H1 (cell line): ENCODE measurements at regions not wholly inside any gene's neighbourhood (a gene's known extent, or its start where the extent isn't known, plus 50 kb on each side); places are given as distances from the start of the nearest gene placed in this dataset.

ENCODE experiments used
- CTCF ChIA-PET: fragments of 300-600 bp; sonication (Branson Sonifier 250); formaldehyde crosslinking; loops from one replicate; lab custom pipeline; 2021; ENCODE audit not compliant: partially characterized antibody; lab: Charles Lee
- POLR2A ChIA-PET: fragments of 300-600 bp; sonication (Branson Sonifier 250); formaldehyde crosslinking; loops from one replicate; lab custom pipeline; 2021; ENCODE audit warnings: inconsistent platforms; ENCODE audit not compliant: partially characterized antibody; lab: Charles Lee
- DNase-seq, 2 experiments: peaks; one replicate each; pipeline versions ENCODE4 v3.0.0 to v3.0.0-alpha.2; 2010 to 2022; ENCODE audit warnings: low spot score in 2 of 2, low read depth in 1 of 2, mixed read lengths in 1 of 2
- FAIRE-seq: peaks from 2 replicates; lab custom pipeline; 2011; peaks lifted over from hg19 to GRCh38; lab: Jason Lieb, UNC
- H2AFZ ChIP-seq: 2 replicates; pipeline ENCODE4 v1.8.1; 2012; ENCODE audit warnings: low read length, inconsistent platforms
- H2AK5ac ChIP-seq: 2 replicates; pipeline ENCODE4 v1.6.1; 2013; ENCODE audit warnings: low read depth, low read length
- H2BK120ac ChIP-seq: replicated peaks from 2 replicates; pipeline ENCODE3; 2013; ENCODE audit warnings: low read depth, low read length, inconsistent platforms
- H2BK12ac ChIP-seq: 2 replicates; pipeline ENCODE4 v1.6.1; 2013; ENCODE audit warnings: low read depth, low read length
- H2BK15ac ChIP-seq: 2 replicates; pipeline ENCODE4 v1.6.1; 2013; ENCODE audit warnings: low read length
- H2BK20ac ChIP-seq: 2 replicates; pipeline ENCODE4 v1.6.1; 2013; ENCODE audit warnings: low read length
- H2BK5ac ChIP-seq: 2 replicates; pipeline ENCODE4 v1.6.1; 2013; ENCODE audit warnings: low read depth, low read length
- H3K14ac ChIP-seq: 2 replicates; pipeline ENCODE4 v1.6.1; 2013; ENCODE audit warnings: inconsistent platforms; ENCODE audit not compliant: insufficient read length
- H3K18ac ChIP-seq: 2 replicates; pipeline ENCODE4 v1.6.1; 2013; ENCODE audit warnings: low read length; ENCODE audit errors: extremely low read depth
- H3K23ac ChIP-seq: 2 replicates; pipeline ENCODE4 v1.6.1; 2013; ENCODE audit warnings: inconsistent platforms; ENCODE audit not compliant: insufficient read length
- H3K23me2 ChIP-seq: 2 replicates; pipeline ENCODE4 v1.6.1; 2013; ENCODE audit warnings: low read depth, low read length
- H3K27ac ChIP-seq: 2 replicates; pipeline ENCODE4 v1.6.1; 2011; ENCODE audit warnings: low read depth, low read length, inconsistent platforms
- H3K27me3 ChIP-seq, 4 experiments: replicated peaks in 1 of 4; 1 replicate in 1 of 4; 2 replicates in 3 of 4; pipeline versions ENCODE4 v1.6.1 to v1.8.1; 2011 to 2013; ENCODE audit warnings: low read length in 3 of 4, mild to moderate bottlenecking in 3 of 4, inconsistent platforms in 2 of 4, mixed read lengths in 2 of 4, moderate library complexity in 1 of 4; ENCODE audit not compliant: control insufficient read depth in 3 of 4, insufficient read depth in 3 of 4; ENCODE audit errors: extremely low read depth in 1 of 4
- H3K36me3 ChIP-seq, 4 experiments: 2 replicates each; pipeline versions ENCODE4 v1.6.1 to v1.8.1; 2011 to 2013; ENCODE audit warnings: mild to moderate bottlenecking in 4 of 4, low read length in 3 of 4, moderate library complexity in 2 of 4, control low read depth in 1 of 4, inconsistent platforms in 1 of 4; ENCODE audit not compliant: insufficient read depth in 4 of 4, control insufficient read depth in 2 of 4
- H3K4ac ChIP-seq: replicated peaks from 2 replicates; pipeline ENCODE3; 2013; ENCODE audit warnings: low read length, low read depth, mixed read lengths, inconsistent platforms; ENCODE audit not compliant: insufficient read length
- H3K4me1 ChIP-seq, 4 experiments: replicated peaks in 1 of 4; 1 replicate in 1 of 4; 2 replicates in 3 of 4; pipeline versions ENCODE4 v1.6.1 to v1.8.1; 2011 to 2013; ENCODE audit warnings: low read length in 3 of 4, inconsistent platforms in 2 of 4, mixed read lengths in 1 of 4; ENCODE audit not compliant: insufficient read depth in 4 of 4, control insufficient read depth in 3 of 4
- H3K4me2 ChIP-seq, 2 experiments: 2 replicates each; pipeline versions ENCODE4 v1.6.1 to v1.8.1; 2011 to 2013; ENCODE audit warnings: low read depth in 2 of 2, low read length in 2 of 2, control low read depth in 1 of 2, inconsistent platforms in 1 of 2, mild to moderate bottlenecking in 1 of 2; ENCODE audit not compliant: insufficient read depth in 1 of 2
- H3K4me3 ChIP-seq, 4 experiments: fragments of 200-600, 300-600 bp in 1 of 4; sonication (generic), shearing (Covaris generic), sonication (Bioruptor Twin) in 1 of 4; 2 replicates each; pipeline versions ENCODE4 v1.5.1 to v1.8.1; 2011 to 2016; ENCODE audit warnings: low read length in 4 of 4, low read depth in 3 of 4, control low read depth in 2 of 4, inconsistent platforms in 2 of 4, mild to moderate bottlenecking in 2 of 4, mixed read lengths in 1 of 4, moderate library complexity in 1 of 4; ENCODE audit not compliant: insufficient read depth in 2 of 4; ENCODE audit errors: extremely low read depth in 1 of 4
- H3K56ac ChIP-seq: replicated peaks from 2 replicates; pipeline ENCODE3; 2013; ENCODE audit warnings: low read depth, mild to moderate bottlenecking, mixed read lengths, low read length, inconsistent platforms; ENCODE audit not compliant: insufficient read length
- H3K79me1 ChIP-seq: 2 replicates; pipeline ENCODE4 v1.6.1; 2013; ENCODE audit warnings: low read depth, low read length, control low read depth
- H3K79me2 ChIP-seq, 2 experiments: 2 replicates each; pipeline versions ENCODE4 v1.6.1 to v1.8.1; 2012 to 2013; ENCODE audit warnings: low read length in 2 of 2, mild to moderate bottlenecking in 2 of 2, inconsistent platforms in 1 of 2; ENCODE audit not compliant: insufficient read depth in 2 of 2, control insufficient read depth in 1 of 2
- H3K9ac ChIP-seq, 4 experiments: replicated peaks in 1 of 4; 1 replicate in 1 of 4; 2 replicates in 3 of 4; pipeline versions ENCODE4 v1.6.1 to v1.8.1; 2011 to 2013; ENCODE audit warnings: low read depth in 3 of 4, low read length in 3 of 4, control low read depth in 2 of 4, mild to moderate bottlenecking in 2 of 4, moderate library complexity in 2 of 4, inconsistent platforms in 1 of 4; ENCODE audit errors: extremely low read depth in 1 of 4
- H3K9me3 ChIP-seq, 2 experiments: 2 replicates each; pipeline versions ENCODE4 v1.6.1 to v1.8.1; 2012 to 2013; ENCODE audit warnings: mild to moderate bottlenecking in 2 of 2, moderate library complexity in 2 of 2, control low read depth in 1 of 2, inconsistent platforms in 1 of 2, low read depth in 1 of 2, low read length in 1 of 2, mixed read lengths in 1 of 2; ENCODE audit not compliant: insufficient read depth in 2 of 2
- H4K20me1 ChIP-seq, 2 experiments: replicated peaks in 1 of 2; 2 replicates each; pipeline versions ENCODE3 to v1.8.1; 2011 to 2013; ENCODE audit warnings: inconsistent platforms in 2 of 2, low read length in 2 of 2, mild to moderate bottlenecking in 1 of 2; ENCODE audit not compliant: insufficient read depth in 2 of 2, control insufficient read depth in 1 of 2
- H4K5ac ChIP-seq: 2 replicates; pipeline ENCODE4 v1.6.1; 2013; ENCODE audit warnings: low read length, low read depth, mixed read lengths, inconsistent platforms; ENCODE audit not compliant: insufficient read length
- H4K8ac ChIP-seq: 2 replicates; pipeline ENCODE4 v1.8.0; 2013; ENCODE audit warnings: mild to moderate bottlenecking, moderate library complexity, low read length, inconsistent platforms; ENCODE audit not compliant: insufficient read depth; ENCODE audit errors: extremely low read depth
- H4K91ac ChIP-seq: replicated peaks from 2 replicates; pipeline ENCODE3; 2013; ENCODE audit warnings: low read length, mixed read lengths, inconsistent platforms; ENCODE audit not compliant: insufficient read length
- ATF3 ChIP-seq: IDR thresholded peaks from 2 replicates; pipeline ENCODE4 v1.6.1; 2011; ENCODE audit warnings: low read depth, mild to moderate bottlenecking, low read length; ENCODE audit not compliant: insufficient read depth
- CEBPB ChIP-seq: IDR thresholded peaks from 2 replicates; pipeline ENCODE4 v1.6.1; 2012; ENCODE audit warnings: low read depth, low read length
- CHD1 ChIP-seq: IDR thresholded peaks from 2 replicates; pipeline ENCODE4 v1.6.1; 2012; ENCODE audit warnings: low read depth, low read length, improper control_type of control experiment
- GTF2F1 ChIP-seq: IDR thresholded peaks from 2 replicates; pipeline ENCODE4 v1.6.1; 2012; ENCODE audit warnings: low read depth, low read length, improper control_type of control experiment, borderline replicate concordance
- SP2 ChIP-seq: IDR thresholded peaks from 2 replicates; pipeline ENCODE4 v1.6.1; 2012; ENCODE audit warnings: mild to moderate bottlenecking, low read length, inconsistent platforms
- SP4 ChIP-seq: IDR thresholded peaks from 2 replicates; pipeline ENCODE4 v1.6.1; 2012; ENCODE audit warnings: low read length, inconsistent platforms
- TAF7 ChIP-seq: optimal IDR thresholded peaks from 2 replicates; pipeline ENCODE3; 2011; ENCODE audit warnings: low read depth, mild to moderate bottlenecking, inconsistent platforms, low read length, moderate library complexity, borderline replicate concordance
- WGBS, 2 experiments: shearing (Covaris generic) in 1 of 2; methylation state at CpG; one replicate each; pipeline versions ENCODE4 v1.1.6 to v1.1.7; 2013 to 2015; ENCODE audit warnings: low lambda C conversion rate in 2 of 2, mixed read lengths in 2 of 2, inconsistent platforms in 1 of 2, low coverage in 1 of 2, missing lambda C conversion rate in 1 of 2; ENCODE audit not compliant: insufficient replicate concordance in 2 of 2, insufficient coverage in 1 of 2, insufficient read length in 1 of 2; ENCODE audit errors: extremely low coverage in 1 of 2, missing lambda C conversion rate in 1 of 2; 5-methylcytosine and 5-hydroxymethylcytosine counted together

GRCh38 chrX:39802908-39803307 lies 294.9 kb downstream of the BCOR start:
- H3K23me2 ChIP-seq: no peaks in the 10 kb centered on the region
- no peak overlapping the region; a peak in 1 of 4 replicates for H3K4me2 ChIP-seq
- H3K9me3 ChIP-seq: no peaks in the 10 kb centered on the region
- no peak overlapping the region for H3K27ac ChIP-seq
- H2BK15ac ChIP-seq: no peak overlapping the region
- H2BK5ac ChIP-seq: no peak overlapping the region
- no peaks in the 10 kb centered on the region for H3K27me3 ChIP-seq
- no peak overlapping the region for H2AK5ac ChIP-seq
- H2BK120ac ChIP-seq: no peak overlapping the region
- DNase-seq (no peak), FAIRE-seq (no peak)
- H2BK20ac ChIP-seq: no peak overlapping the region
- no peak overlapping the region for H3K56ac ChIP-seq
- H3K9ac ChIP-seq: no peak overlapping the region
- WGBS, 2 experiments: 71% methylated on average over 10 of the region's 10 CpGs; no CpG with 5 or more reads in 1 of the 2 experiments
- no peaks in the 10 kb centered on the region for H3K79me1 ChIP-seq
- no peak overlapping the region for H3K14ac ChIP-seq
- CTCF ChIA-PET: interaction anchor here (1.5 kb wide), 1 partner anchor 325 kb away, joined by 3 read pairs; no protein-coding TSS in a partner anchor
- H4K5ac ChIP-seq: no peak overlapping the region
- H3K23ac ChIP-seq: no peak overlapping the region
- H3K36me3 ChIP-seq: no peaks in the 10 kb centered on the region
- H4K91ac ChIP-seq: no peak overlapping the region
- H3K79me2 ChIP-seq: no peaks in the 10 kb centered on the region
- no peak overlapping the region for H4K8ac ChIP-seq
- TF ChIP-seq CEBPB (no peak), SP2 (no peak), CHD1 (no peak), ATF3 (no peak), TAF7 (no peak), SP4 (no peak), GTF2F1 (no peak)
- H2BK12ac ChIP-seq: no peak overlapping the region
- POLR2A ChIA-PET: interaction anchor here (1.2 kb wide), 1 partner anchor 14 kb away, joined by 3 read pairs; no protein-coding TSS in a partner anchor
- no peak overlapping the region for H3K4me3 ChIP-seq
- H4K20me1 ChIP-seq: no peaks in the 10 kb centered on the region
- H2AFZ ChIP-seq: no peak overlapping the region
- peaks cover 0 to 6% (median 0%) of the 10 kb centered on the region in 4 experiments; a peak in 2 of 7 replicates for H3K4me1 ChIP-seq
- H3K18ac ChIP-seq: no peak overlapping the region; the same call in 1 of the 2 replicates
- H3K4ac ChIP-seq: no peak overlapping the region
